ENCODE measurements at regions not wholly inside any gene's neighbourhood (a gene's known extent, or its start where the extent isn't known, plus 50 kb on each side); places are given as distances from the start of the nearest gene placed in this dataset.
A peak's percentile ranks its signal among the peaks of the same experiment; 100 is the strongest.

- no peak for DNase-seq
Measured at GRCh38 chr18:51400721-51401120, 203.2 kb upstream of the MEX3C start.

GRCh38 chr18:51401912-51402311 lies 204.4 kb upstream of the MEX3C start:
- no peak for DNase-seq

- DNase-seq = no peak
Measured at GRCh38 chr18:51404620-51405019, 207.1 kb upstream of the MEX3C start.

- no peak for DNase-seq
Measured at GRCh38 chr18:51405683-51406477, 208.4 kb upstream of the MEX3C start.

- no peak for DNase-seq
Measured at GRCh38 chr18:51417643-51418483, 220.4 kb upstream of the MEX3C start.

GRCh38 chr18:51425475-51425874 lies 228.0 kb upstream of the MEX3C start:
- DNase-seq = no peak

- DNase-seq = no peak
Measured at GRCh38 chr18:51425889-51426288, 228.4 kb upstream of the MEX3C start.

GRCh38 chr18:51426996-51427395 lies 229.5 kb upstream of the MEX3C start:
- DNase-seq = no peak

GRCh38 chr18:51429644-51430043 lies 232.2 kb upstream of the MEX3C start:
- no peak for DNase-seq

GRCh38 chr18:51430538-51430937 lies 233.1 kb upstream of the MEX3C start:
- no peak for DNase-seq

- no peak for DNase-seq
Measured at GRCh38 chr18:51433296-51433695, 235.8 kb upstream of the MEX3C start.

- DNase-seq = no peak
Measured at GRCh38 chr18:51433881-51434280, 236.4 kb upstream of the MEX3C start.

GRCh38 chr18:51437280-51438271 lies 240.1 kb upstream of the MEX3C start:
- DNase-seq = no peak

GRCh38 chr18:51438797-51439350 lies 241.4 kb upstream of the MEX3C start:
- no peak for DNase-seq

GRCh38 chr18:51442012-51442411 lies 244.5 kb upstream of the MEX3C start:
- no peak for DNase-seq

- DNase-seq = no peak
Measured at GRCh38 chr18:51446571-51447210, 249.2 kb upstream of the MEX3C start.

- peak; percentile 10 for DNase-seq
Measured at GRCh38 chr18:51447351-51448342, 250.2 kb upstream of the MEX3C start.

GRCh38 chr18:51448949-51449348 lies 251.5 kb upstream of the MEX3C start:
- DNase-seq = no peak

- DNase-seq = no peak
Measured at GRCh38 chr18:51453594-51453993, 256.1 kb upstream of the MEX3C start.

- DNase-seq = no peak
Measured at GRCh38 chr18:51458861-51459260, 261.4 kb upstream of the MEX3C start.
